NB4 (cell line): ENCODE measurements at regions not wholly inside any gene's neighbourhood (a gene's known extent, or its start where the extent isn't known, plus 50 kb on each side); places are given as distances from the start of the nearest gene placed in this dataset.

Source experiments
- POLR2A ChIP-seq: IDR thresholded peaks from 2 replicates; pipeline ENCODE4 v1.6.1; 2011; ENCODE audit warnings: mild to moderate bottlenecking; ENCODE audit not compliant: insufficient read length; ENCODE audit errors: extremely low read depth
- TF ChIP-seq, protein P1 (sequence below): IDR thresholded peaks from one replicate; pipeline ENCODE4 v1.5.1; 2012; ENCODE audit warnings: low read depth, low read length

DNA sequence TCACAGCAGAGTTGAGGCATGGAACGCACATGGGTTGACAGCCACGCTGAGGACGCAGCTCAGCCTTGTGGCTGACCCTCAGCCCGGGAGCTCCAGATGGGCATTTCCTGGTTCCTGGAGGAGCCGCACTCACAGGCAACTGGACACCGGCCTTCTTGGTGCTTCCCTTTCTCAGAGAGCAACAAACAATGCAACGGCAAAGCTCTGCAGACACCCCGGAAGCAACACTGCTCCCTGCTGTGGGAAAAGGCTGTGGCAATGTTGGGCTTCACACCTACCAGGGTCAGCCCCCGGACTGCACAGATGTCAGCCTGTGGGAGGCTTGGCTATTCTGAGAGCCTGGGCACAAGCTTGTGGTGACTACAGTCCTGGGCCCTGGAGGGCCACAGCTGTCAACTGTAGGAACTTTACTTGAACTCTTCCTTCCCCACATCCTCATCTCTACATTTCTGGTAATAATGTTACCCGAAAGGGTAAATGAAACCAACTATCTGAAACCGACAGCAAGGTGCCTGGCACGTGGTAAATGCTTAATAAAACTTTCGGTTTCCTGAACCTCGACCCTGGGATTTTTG lies 597.5 kb upstream of the MKI67 start:
- TF ChIP-seq, protein P1, sequence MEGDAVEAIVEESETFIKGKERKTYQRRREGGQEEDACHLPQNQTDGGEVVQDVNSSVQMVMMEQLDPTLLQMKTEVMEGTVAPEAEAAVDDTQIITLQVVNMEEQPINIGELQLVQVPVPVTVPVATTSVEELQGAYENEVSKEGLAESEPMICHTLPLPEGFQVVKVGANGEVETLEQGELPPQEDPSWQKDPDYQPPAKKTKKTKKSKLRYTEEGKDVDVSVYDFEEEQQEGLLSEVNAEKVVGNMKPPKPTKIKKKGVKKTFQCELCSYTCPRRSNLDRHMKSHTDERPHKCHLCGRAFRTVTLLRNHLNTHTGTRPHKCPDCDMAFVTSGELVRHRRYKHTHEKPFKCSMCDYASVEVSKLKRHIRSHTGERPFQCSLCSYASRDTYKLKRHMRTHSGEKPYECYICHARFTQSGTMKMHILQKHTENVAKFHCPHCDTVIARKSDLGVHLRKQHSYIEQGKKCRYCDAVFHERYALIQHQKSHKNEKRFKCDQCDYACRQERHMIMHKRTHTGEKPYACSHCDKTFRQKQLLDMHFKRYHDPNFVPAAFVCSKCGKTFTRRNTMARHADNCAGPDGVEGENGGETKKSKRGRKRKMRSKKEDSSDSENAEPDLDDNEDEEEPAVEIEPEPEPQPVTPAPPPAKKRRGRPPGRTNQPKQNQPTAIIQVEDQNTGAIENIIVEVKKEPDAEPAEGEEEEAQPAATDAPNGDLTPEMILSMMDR = no peak
- no peak for TF ChIP-seq POLR2A
